ENCODE measurements at regions not wholly inside any gene's neighbourhood (a gene's known extent, or its start where the extent isn't known, plus 50 kb on each side); places are given as distances from the start of the nearest gene placed in this dataset.

- Histone ChIP-seq H3K4me1 (no peaks in the 10 kb centered on the region), H3K27ac (no peak overlapping the region), H3K9me3 (no peaks in the 10 kb centered on the region), H3K27me3 (no peaks in the 10 kb centered on the region), H3K36me3 (no peaks in the 10 kb centered on the region), H3K4me3 (no peak overlapping the region)
- no peak for DNase-seq (ENCODE audit: extremely low spot score in 2 of 2)
- no peak for TF ChIP-seq CTCF (IDR thresholded peaks at IDR 0.05)
- TF ChIP-seq POLR2AphosphoS5 (IDR thresholded peaks at IDR 0.05; ENCODE audit: insufficient read depth in 1 of 2, low read depth in 1 of 2), result no peak
- no peak for TF ChIP-seq POLR2A (IDR thresholded peaks at IDR 0.05)
- intact Hi-C loops (cut with DNase I), result no loop called here
Observed at GRCh38 chr14:61928701-61929100, 166.5 kb downstream of the SNAPC1 start.

DNA sequence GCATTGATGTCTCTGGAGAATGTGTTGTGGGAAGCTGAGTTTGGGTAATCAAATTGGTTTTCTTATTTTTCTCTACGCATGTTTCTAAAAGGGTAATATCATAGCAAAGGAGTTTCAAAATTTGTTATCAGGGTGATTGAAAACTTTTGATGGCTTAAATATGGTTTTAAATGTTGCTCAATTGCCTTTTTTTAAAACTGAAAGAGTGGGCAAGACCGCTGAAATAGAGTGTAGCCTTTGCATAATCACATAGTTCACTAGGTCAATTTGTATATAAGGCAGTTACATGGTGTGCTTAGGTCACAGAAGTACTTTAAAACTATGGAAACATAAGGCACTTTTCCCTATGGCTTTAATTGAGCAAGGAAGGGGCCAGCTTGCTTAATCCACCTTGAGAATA lies 167.4 kb downstream of the SNAPC1 start:
- DNase-seq (ENCODE audit: extremely low spot score in 2 of 2), result no peak
- Histone ChIP-seq H3K4me1 (no peaks in the 10 kb centered on the region), H3K27me3 (no peaks in the 10 kb centered on the region), H3K4me3 (no peak overlapping the region), H3K36me3 (no peaks in the 10 kb centered on the region), H3K27ac (no peak overlapping the region), H3K9me3 (no peaks in the 10 kb centered on the region)
- intact Hi-C loops (cut with DNase I), result no loop called here
- TF ChIP-seq POLR2A (IDR thresholded peaks at IDR 0.05) (no peak), CTCF (IDR thresholded peaks at IDR 0.05) (no peak), POLR2AphosphoS5 (IDR thresholded peaks at IDR 0.05; ENCODE audit: insufficient read depth in 1 of 2, low read depth in 1 of 2) (no peak)

- H3K4me1 ChIP-seq, result no peaks in the 10 kb centered on the region
- no peaks in the 10 kb centered on the region for H3K9me3 ChIP-seq
- intact Hi-C loops (cut with DNase I), result no loop called here
- no peaks in the 10 kb centered on the region for H3K36me3 ChIP-seq
- H3K4me3 ChIP-seq, result no peak overlapping the region
- H3K27me3 ChIP-seq, result no peaks in the 10 kb centered on the region
- H3K27ac ChIP-seq, result no peak overlapping the region
- DNase-seq (ENCODE audit: extremely low spot score in 2 of 2), result no peak
- TF ChIP-seq POLR2A (IDR thresholded peaks at IDR 0.05) (no peak), CTCF (IDR thresholded peaks at IDR 0.05) (no peak), POLR2AphosphoS5 (IDR thresholded peaks at IDR 0.05; ENCODE audit: insufficient read depth in 1 of 2, low read depth in 1 of 2) (no peak)
Observed at GRCh38 chr14:61930101-61930857, 168.1 kb downstream of the SNAPC1 start.

GRCh38 chr14:61932974-61933373 lies 170.8 kb downstream of the SNAPC1 start:
- no peak overlapping the region for H3K4me3 ChIP-seq
- no peak for DNase-seq (ENCODE audit: extremely low spot score in 2 of 2)
- no peaks in the 10 kb centered on the region for H3K27me3 ChIP-seq
- TF ChIP-seq CTCF (IDR thresholded peaks at IDR 0.05) (no peak), POLR2A (IDR thresholded peaks at IDR 0.05) (no peak), POLR2AphosphoS5 (IDR thresholded peaks at IDR 0.05; ENCODE audit: insufficient read depth in 1 of 2, low read depth in 1 of 2) (no peak)
- H3K27ac ChIP-seq, result no peak overlapping the region
- no peaks in the 10 kb centered on the region for H3K36me3 ChIP-seq
- intact Hi-C loops (cut with DNase I), result no loop called here
- H3K9me3 ChIP-seq, result no peaks in the 10 kb centered on the region
- H3K4me1 ChIP-seq, result no peaks in the 10 kb centered on the region

GRCh38 chr14:61934385-61934784 lies 172.2 kb downstream of the SNAPC1 start:
- Histone ChIP-seq H3K4me3 (no peak overlapping the region), H3K27me3 (no peaks in the 10 kb centered on the region), H3K36me3 (no peaks in the 10 kb centered on the region), H3K9me3 (no peaks in the 10 kb centered on the region), H3K4me1 (no peaks in the 10 kb centered on the region), H3K27ac (no peak overlapping the region)
- no peak for DNase-seq (ENCODE audit: extremely low spot score in 2 of 2)
- intact Hi-C loops (cut with DNase I), result no loop called here
- TF ChIP-seq POLR2AphosphoS5 (IDR thresholded peaks at IDR 0.05; ENCODE audit: insufficient read depth in 1 of 2, low read depth in 1 of 2), result no peak
- TF ChIP-seq CTCF (IDR thresholded peaks at IDR 0.05), result no peak
- TF ChIP-seq POLR2A (IDR thresholded peaks at IDR 0.05), result no peak

Measured in vagina (tissue), 2 donors.